NT2/D1 (cell line): ENCODE measurements at regions not wholly inside any gene's neighbourhood (a gene's known extent, or its start where the extent isn't known, plus 50 kb on each side); places are given as distances from the start of the nearest gene placed in this dataset.

ENCODE experiments used
- SUZ12 ChIP-seq: IDR thresholded peaks from 2 replicates; pipeline ENCODE4 v1.6.1; 2011; ENCODE audit not compliant: insufficient read length, insufficient read depth; ENCODE audit errors: extremely low read depth
- YY1 ChIP-seq: IDR thresholded peaks from 2 replicates; pipeline ENCODE4 v1.6.1; 2011; ENCODE audit not compliant: insufficient read length, insufficient read depth
- ZNF274 ChIP-seq: IDR thresholded peaks from 2 replicates; pipeline ENCODE4 v1.6.1; 2011; ENCODE audit warnings: mild to moderate bottlenecking, low read depth, low read length

GRCh38 chr6:84615113-84615850 lies 149.1 kb downstream of the TBX18 start:
- TF ChIP-seq ZNF274 (no peak), SUZ12 (no peak), YY1 (no peak)
